ENCODE measurements at regions not wholly inside any gene's neighbourhood (a gene's known extent, or its start where the extent isn't known, plus 50 kb on each side); places are given as distances from the start of the nearest gene placed in this dataset.

DNA sequence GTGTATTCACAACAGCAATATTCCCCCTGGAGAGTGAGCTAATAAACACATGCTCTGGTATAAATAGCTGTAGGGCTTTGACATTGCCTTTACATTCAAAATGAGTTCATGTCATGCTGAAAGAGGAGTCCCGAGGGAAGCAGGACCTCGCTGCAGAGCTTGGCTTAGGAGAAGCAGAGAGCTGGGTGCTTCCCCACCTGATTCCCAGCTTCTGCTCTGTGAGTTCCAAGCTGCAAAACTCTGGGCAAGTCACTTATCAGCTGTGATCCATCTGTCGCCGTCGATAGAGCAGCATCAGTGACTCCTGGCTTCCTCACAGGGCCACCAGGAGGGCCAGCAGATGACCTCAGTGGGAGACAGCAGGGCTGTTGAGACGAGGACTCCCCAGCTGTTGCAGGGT lies 241.8 kb downstream of the ANKRD60 start (continued):
- TF ChIP-seq FOSL1 (IDR thresholded peaks at IDR 0.05; ENCODE audit: insufficient read depth, low read depth, low read length) = no peak
- TF ChIP-seq JUN (IDR thresholded peaks at IDR 0.05; ENCODE audit: low read depth, low read length) = no peak
- TF ChIP-seq SIRT6 (IDR thresholded peaks at IDR 0.05; ENCODE audit: low read length) = no peak
- TF ChIP-seq SP1 (IDR thresholded peaks at IDR 0.05; ENCODE audit: low read depth, low read length) = no peak
- no peak for TF ChIP-seq MAFK (IDR thresholded peaks at IDR 0.05; ENCODE audit: low read depth, low read length)
- no peak for TF ChIP-seq CBX8 (IDR thresholded peaks at IDR 0.05; ENCODE audit: borderline replicate concordance, low read depth, low read length)
- TF ChIP-seq TEAD4 (IDR thresholded peaks at IDR 0.05; ENCODE audit: low read depth, low read length) = no peak

Measured in H1 (cell line).